ENCODE measurements at regions not wholly inside any gene's neighbourhood (a gene's known extent, or its start where the extent isn't known, plus 50 kb on each side); places are given as distances from the start of the nearest gene placed in this dataset.

GRCh38 chr2:120924924-120925323 is 189.3 kb downstream of the GLI2 start:
- in situ Hi-C loops (cut with HindIII; ENCODE audit: extremely low pct_ligation_motif_present, low pct_unique_long_range_greater_than_20kb), result no loop called here
- FAIRE-seq, result no peak
- TF ChIP-seq RFX3 (CRISPR knock-in tag; IDR thresholded peaks at IDR 0.05) (no peak), ZMAT3 (CRISPR knock-in tag; conservative IDR thresholded peaks at IDR 0.05) (no peak), RARA (CRISPR knock-in tag; IDR thresholded peaks at IDR 0.05) (no peak), PRDM10 (CRISPR knock-in tag; IDR thresholded peaks at IDR 0.05; ENCODE audit: low read depth) (no peak), ZNF224 (CRISPR knock-in tag; IDR thresholded peaks at IDR 0.05) (no peak), ZNF20 (CRISPR knock-in tag; IDR thresholded peaks at IDR 0.05) (no peak), ZFP36L1 (CRISPR knock-in tag; IDR thresholded peaks at IDR 0.05) (no peak), ZBTB10 (CRISPR knock-in tag; IDR thresholded peaks at IDR 0.05; ENCODE audit: borderline replicate concordance) (no peak), KLF15 (CRISPR knock-in tag; IDR thresholded peaks at IDR 0.05; ENCODE audit: borderline replicate concordance) (no peak), ZNF564 (CRISPR knock-in tag; IDR thresholded peaks at IDR 0.05) (no peak), NCOA2 (CRISPR knock-in tag; IDR thresholded peaks at IDR 0.05) (no peak), UBTF (CRISPR knock-in tag; IDR thresholded peaks at IDR 0.05) (no peak), TRIM24 (CRISPR knock-in tag; IDR thresholded peaks at IDR 0.05) (no peak), ZNF781 (CRISPR knock-in tag; IDR thresholded peaks at IDR 0.05; ENCODE audit: borderline replicate concordance, not compliant biosample characterization) (no peak), PHF8 (CRISPR knock-in tag; IDR thresholded peaks at IDR 0.05) (no peak), ZNF350 (CRISPR knock-in tag; IDR thresholded peaks at IDR 0.05; ENCODE audit: borderline replicate concordance, low read depth) (no peak)

More at GRCh38 chr2:120924924-120925323, 189.3 kb downstream of the GLI2 start:
- ATAC-seq, result no peak
- H3K9ac ChIP-seq (ENCODE audit: insufficient read depth, low read depth, low read length), result no peak overlapping the region
- H3K4me3 ChIP-seq (replicated peaks in 1 of 3; ENCODE audit: insufficient read depth in 1 of 3, low read depth in 2 of 3, low read length in 3 of 3), result no peak overlapping the region
- no peak overlapping the region for H3K4me2 ChIP-seq (ENCODE audit: low read depth, low read length)
- H2AFZ ChIP-seq (ENCODE audit: low read length), result no peak overlapping the region
- ChIA-PET POLR2A (no interaction called here), CTCF (ENCODE audit: low intra/inter-chr PET ratio, low total read pairs) (no interaction called here)
- no peaks in the 10 kb centered on the region for H3K4me1 ChIP-seq (ENCODE audit: insufficient read depth, low read length)
- H3K79me2 ChIP-seq (ENCODE audit: insufficient read depth, low read length), result no peaks in the 10 kb centered on the region
- no peaks in the 10 kb centered on the region for H4K20me1 ChIP-seq (ENCODE audit: insufficient read depth, low read length)
- intact Hi-C loops (cut with micrococcal nuclease; ENCODE audit: unreplicated experiment), result no loop called here
- DNase-seq (ENCODE audit: low spot score), result no peak
- H3K9me3 ChIP-seq (ENCODE audit: low read length), result no peaks in the 10 kb centered on the region
- no TSS peak for BruUV-seq (replicated peaks)
- peaks cover 0 to 16% of the 10 kb centered on the region in 2 experiments; a peak in 2 of 5 replicates for H3K27me3 ChIP-seq (ENCODE audit: control insufficient read depth in 1 of 2, insufficient read depth in 2 of 2, low read length in 2 of 2)
- WGBS (ENCODE audit: low lambda C conversion rate), result 32% methylated on average over 5 of the region's 5 CpGs
- H3K27ac ChIP-seq (ENCODE audit: extremely low read length, insufficient read depth, low read length), result no peak overlapping the region
- no peaks in the 10 kb centered on the region for H3K36me3 ChIP-seq (replicated peaks in 1 of 2; ENCODE audit: control insufficient read depth in 1 of 2, insufficient read depth in 2 of 2, low read length in 2 of 2)

Measured in HepG2 (cell line).